Muscle layer of duodenum (tissue), 2 donors: ENCODE measurements at regions not wholly inside any gene's neighbourhood (a gene's known extent, or its start where the extent isn't known, plus 50 kb on each side); places are given as distances from the start of the nearest gene placed in this dataset.

ENCODE experiments used
- H3K27ac ChIP-seq: one replicate; pipeline ENCODE4 v1.7.0; 2013; ENCODE audit warnings: mild to moderate bottlenecking, low read length
- H3K27me3 ChIP-seq: one replicate; pipeline ENCODE4 v1.7.0; 2013; ENCODE audit warnings: low read depth, mild to moderate bottlenecking, control low read depth, low read length
- H3K36me3 ChIP-seq, 2 donors: one replicate each; pipeline ENCODE4 v1.7.0; 2013; ENCODE audit warnings: low read length in 2 of 2, control low read depth in 1 of 2, mild to moderate bottlenecking in 1 of 2; ENCODE audit not compliant: insufficient read depth in 2 of 2, control insufficient read depth in 1 of 2
- H3K4me1 ChIP-seq, 2 donors: one replicate each; pipeline ENCODE4 v1.7.0; 2013; ENCODE audit warnings: low read length in 2 of 2, mild to moderate bottlenecking in 2 of 2, control low read depth in 1 of 2, moderate library complexity in 1 of 2; ENCODE audit not compliant: insufficient read depth in 2 of 2, control insufficient read depth in 1 of 2
- H3K4me3 ChIP-seq, 2 donors: one replicate each; pipeline ENCODE4 v1.7.0; 2013; ENCODE audit warnings: low read length in 2 of 2, low read depth in 1 of 2, mild to moderate bottlenecking in 1 of 2
- H3K9me3 ChIP-seq, 2 donors: one replicate each; pipeline ENCODE4 v1.7.0; 2013; ENCODE audit warnings: low read length in 2 of 2, control low read depth in 1 of 2, mild to moderate bottlenecking in 1 of 2; ENCODE audit not compliant: control insufficient read depth in 1 of 2
- donor health status: healthy.

DNA sequence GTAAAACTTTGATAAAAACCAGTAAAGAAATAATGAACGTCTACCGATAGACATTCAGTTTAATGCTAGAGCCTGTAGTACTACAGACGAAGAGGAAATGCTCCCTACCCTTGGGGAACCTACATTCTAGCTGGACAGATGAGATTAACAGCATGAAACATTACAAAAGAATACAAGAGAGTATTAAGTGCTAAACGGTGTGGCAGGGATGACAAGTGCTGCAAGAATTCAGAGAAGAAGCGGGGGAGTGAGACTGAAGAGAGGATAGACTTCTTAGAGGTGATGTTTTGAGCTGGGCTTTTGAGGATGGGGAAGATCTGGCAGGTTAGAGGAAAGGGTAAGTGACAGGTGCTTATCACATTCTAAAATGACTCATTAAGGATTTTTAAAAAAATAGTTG is 52.6 kb upstream of the ESX1 start:
- no peaks in the 10 kb centered on the region for H3K4me1 ChIP-seq
- H3K27me3 ChIP-seq, result no peaks in the 10 kb centered on the region
- H3K9me3 ChIP-seq, result no peaks in the 10 kb centered on the region
- H3K36me3 ChIP-seq, result no peaks in the 10 kb centered on the region
- H3K4me3 ChIP-seq, result no peak overlapping the region
- no peak overlapping the region for H3K27ac ChIP-seq

DNA sequence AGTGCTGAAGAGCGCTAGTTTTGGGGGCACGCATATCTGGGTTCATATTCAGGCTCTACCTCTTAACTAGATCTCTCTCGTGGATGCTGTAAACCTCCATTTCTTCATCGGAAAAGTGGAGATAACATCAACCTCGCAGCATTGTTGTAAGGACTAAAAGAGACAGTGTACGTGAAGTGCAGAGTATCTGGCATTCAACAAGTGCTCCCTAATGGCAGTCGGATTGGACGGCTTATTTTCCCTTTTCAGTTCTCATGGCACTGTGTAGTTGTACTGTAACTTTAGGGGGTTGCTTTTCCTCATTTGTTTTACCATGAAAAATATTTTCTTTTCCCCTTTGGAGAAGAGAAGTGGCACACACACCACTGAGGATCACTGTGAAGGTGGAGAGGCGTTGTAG is 51.4 kb upstream of the ESX1 start:
- no peak overlapping the region for H3K27ac ChIP-seq
- H3K36me3 ChIP-seq, result no peaks in the 10 kb centered on the region
- no peaks in the 10 kb centered on the region for H3K9me3 ChIP-seq
- no peaks in the 10 kb centered on the region for H3K27me3 ChIP-seq
- no peaks in the 10 kb centered on the region for H3K4me1 ChIP-seq
- no peak overlapping the region for H3K4me3 ChIP-seq
